ENCODE measurements at regions not wholly inside any gene's neighbourhood (a gene's known extent, or its start where the extent isn't known, plus 50 kb on each side); places are given as distances from the start of the nearest gene placed in this dataset.

DNA sequence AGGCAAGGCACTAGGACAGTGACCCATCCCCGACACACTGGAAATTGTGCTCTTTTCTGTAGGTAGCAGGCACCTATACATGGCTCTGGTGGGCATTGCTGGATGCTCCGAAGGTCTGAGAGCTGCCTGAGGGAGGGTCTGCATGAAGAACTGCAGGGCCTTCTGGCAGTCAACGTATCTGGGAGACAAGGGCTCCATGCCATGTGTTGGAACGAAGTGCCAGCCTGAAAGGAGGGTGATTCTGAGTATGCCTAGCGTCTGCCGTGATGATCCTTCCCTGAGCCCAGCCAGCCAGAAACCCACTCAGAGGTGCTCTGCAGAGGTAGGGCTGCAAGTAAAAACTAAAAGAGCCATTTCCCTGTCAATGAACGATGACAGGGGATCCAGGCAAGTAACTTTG lies 453.2 kb downstream of the MED10 start:
- H3K4me2 ChIP-seq (ENCODE audit: low read length) = no peak overlapping the region
- no peak overlapping the region for H2AFZ ChIP-seq (ENCODE audit: low read depth, low read length)
- H3K36me3 ChIP-seq (ENCODE audit: insufficient read depth, low read length) = no peaks in the 10 kb centered on the region
- no peak overlapping the region for H3K4me3 ChIP-seq (ENCODE audit: low read length)
- no peaks in the 10 kb centered on the region for H3K79me2 ChIP-seq (replicated peaks; ENCODE audit: insufficient read depth, low read length)
- no peaks in the 10 kb centered on the region for H3K27me3 ChIP-seq (ENCODE audit: insufficient read depth, low read depth, low read length)
- H3K9me2 ChIP-seq (ENCODE audit: insufficient read depth, low read length) = no peaks in the 10 kb centered on the region
- H3K9ac ChIP-seq (ENCODE audit: low read length) = no peak overlapping the region
- TF ChIP-seq, protein P1, sequence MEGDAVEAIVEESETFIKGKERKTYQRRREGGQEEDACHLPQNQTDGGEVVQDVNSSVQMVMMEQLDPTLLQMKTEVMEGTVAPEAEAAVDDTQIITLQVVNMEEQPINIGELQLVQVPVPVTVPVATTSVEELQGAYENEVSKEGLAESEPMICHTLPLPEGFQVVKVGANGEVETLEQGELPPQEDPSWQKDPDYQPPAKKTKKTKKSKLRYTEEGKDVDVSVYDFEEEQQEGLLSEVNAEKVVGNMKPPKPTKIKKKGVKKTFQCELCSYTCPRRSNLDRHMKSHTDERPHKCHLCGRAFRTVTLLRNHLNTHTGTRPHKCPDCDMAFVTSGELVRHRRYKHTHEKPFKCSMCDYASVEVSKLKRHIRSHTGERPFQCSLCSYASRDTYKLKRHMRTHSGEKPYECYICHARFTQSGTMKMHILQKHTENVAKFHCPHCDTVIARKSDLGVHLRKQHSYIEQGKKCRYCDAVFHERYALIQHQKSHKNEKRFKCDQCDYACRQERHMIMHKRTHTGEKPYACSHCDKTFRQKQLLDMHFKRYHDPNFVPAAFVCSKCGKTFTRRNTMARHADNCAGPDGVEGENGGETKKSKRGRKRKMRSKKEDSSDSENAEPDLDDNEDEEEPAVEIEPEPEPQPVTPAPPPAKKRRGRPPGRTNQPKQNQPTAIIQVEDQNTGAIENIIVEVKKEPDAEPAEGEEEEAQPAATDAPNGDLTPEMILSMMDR (IDR thresholded peaks at IDR 0.05; ENCODE audit: poor library complexity, severe bottlenecking) = no peak
- no peak for TF ChIP-seq EZH2 (IDR thresholded peaks at IDR 0.05; ENCODE audit: borderline replicate concordance, insufficient read depth, low read length, poor library complexity, severe bottlenecking)
- TF ChIP-seq, protein P2, sequence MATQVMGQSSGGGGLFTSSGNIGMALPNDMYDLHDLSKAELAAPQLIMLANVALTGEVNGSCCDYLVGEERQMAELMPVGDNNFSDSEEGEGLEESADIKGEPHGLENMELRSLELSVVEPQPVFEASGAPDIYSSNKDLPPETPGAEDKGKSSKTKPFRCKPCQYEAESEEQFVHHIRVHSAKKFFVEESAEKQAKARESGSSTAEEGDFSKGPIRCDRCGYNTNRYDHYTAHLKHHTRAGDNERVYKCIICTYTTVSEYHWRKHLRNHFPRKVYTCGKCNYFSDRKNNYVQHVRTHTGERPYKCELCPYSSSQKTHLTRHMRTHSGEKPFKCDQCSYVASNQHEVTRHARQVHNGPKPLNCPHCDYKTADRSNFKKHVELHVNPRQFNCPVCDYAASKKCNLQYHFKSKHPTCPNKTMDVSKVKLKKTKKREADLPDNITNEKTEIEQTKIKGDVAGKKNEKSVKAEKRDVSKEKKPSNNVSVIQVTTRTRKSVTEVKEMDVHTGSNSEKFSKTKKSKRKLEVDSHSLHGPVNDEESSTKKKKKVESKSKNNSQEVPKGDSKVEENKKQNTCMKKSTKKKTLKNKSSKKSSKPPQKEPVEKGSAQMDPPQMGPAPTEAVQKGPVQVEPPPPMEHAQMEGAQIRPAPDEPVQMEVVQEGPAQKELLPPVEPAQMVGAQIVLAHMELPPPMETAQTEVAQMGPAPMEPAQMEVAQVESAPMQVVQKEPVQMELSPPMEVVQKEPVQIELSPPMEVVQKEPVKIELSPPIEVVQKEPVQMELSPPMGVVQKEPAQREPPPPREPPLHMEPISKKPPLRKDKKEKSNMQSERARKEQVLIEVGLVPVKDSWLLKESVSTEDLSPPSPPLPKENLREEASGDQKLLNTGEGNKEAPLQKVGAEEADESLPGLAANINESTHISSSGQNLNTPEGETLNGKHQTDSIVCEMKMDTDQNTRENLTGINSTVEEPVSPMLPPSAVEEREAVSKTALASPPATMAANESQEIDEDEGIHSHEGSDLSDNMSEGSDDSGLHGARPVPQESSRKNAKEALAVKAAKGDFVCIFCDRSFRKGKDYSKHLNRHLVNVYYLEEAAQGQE (IDR thresholded peaks at IDR 0.05; ENCODE audit: borderline replicate concordance) = no peak
- no peak for TF ChIP-seq MXI1 (conservative IDR thresholded peaks at IDR 0.05; ENCODE audit: poor library complexity, severe bottlenecking)
- no peak for TF ChIP-seq RAD21 (conservative IDR thresholded peaks at IDR 0.05)
- no peak for TF ChIP-seq SMC3 (conservative IDR thresholded peaks at IDR 0.05; ENCODE audit: poor library complexity)
- no peak for TF ChIP-seq POLR2AphosphoS5 (IDR thresholded peaks at IDR 0.05)
- TF ChIP-seq EP300 (conservative IDR thresholded peaks at IDR 0.05; ENCODE audit: poor library complexity, severe bottlenecking) = no peak
- TF ChIP-seq TAF1 (IDR thresholded peaks at IDR 0.05; ENCODE audit: low read depth) = no peak
- H3K27ac ChIP-seq (ENCODE audit: low read length) = no peak overlapping the region
- H4K20me1 ChIP-seq (ENCODE audit: insufficient read depth) = no peaks in the 10 kb centered on the region
- H3K9me3 ChIP-seq (ENCODE audit: low read length) = no peaks in the 10 kb centered on the region
- no peaks in the 10 kb centered on the region for H3F3A ChIP-seq (ENCODE audit: insufficient read depth, low read length, poor library complexity, severe bottlenecking)

DNA sequence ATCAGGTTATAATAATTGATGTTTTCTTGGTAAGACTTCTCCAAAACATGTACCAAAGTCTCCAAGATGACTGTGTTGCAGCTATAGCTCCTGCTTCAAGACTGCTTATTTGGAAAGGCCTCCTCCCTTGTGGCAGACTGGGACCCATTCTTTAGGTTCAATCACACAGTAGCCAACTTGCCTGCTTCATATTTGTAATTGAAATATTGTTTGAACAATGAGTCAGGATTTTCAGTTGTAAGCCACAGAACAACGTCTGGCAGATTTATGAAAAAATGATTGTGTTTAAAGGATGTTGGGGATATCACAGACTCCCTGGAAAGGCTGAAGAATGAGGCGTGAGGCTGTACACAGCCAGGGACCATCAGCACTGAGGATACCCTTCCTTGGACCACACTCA lies 458.9 kb downstream of the MED10 start:
- TF ChIP-seq EP300 (conservative IDR thresholded peaks at IDR 0.05; ENCODE audit: poor library complexity, severe bottlenecking) (no peak), POLR2AphosphoS5 (IDR thresholded peaks at IDR 0.05) (no peak), EZH2 (IDR thresholded peaks at IDR 0.05; ENCODE audit: borderline replicate concordance, insufficient read depth, low read length, poor library complexity, severe bottlenecking) (no peak)
- Histone ChIP-seq H4K20me1 (ENCODE audit: insufficient read depth) (no peaks in the 10 kb centered on the region), H3K27ac (ENCODE audit: low read length) (no peak overlapping the region), H3K27me3 (ENCODE audit: insufficient read depth, low read depth, low read length) (no peaks in the 10 kb centered on the region), H3K4me3 (ENCODE audit: low read length) (no peak overlapping the region), H3K9me2 (ENCODE audit: insufficient read depth, low read length) (no peaks in the 10 kb centered on the region), H3K9me3 (ENCODE audit: low read length) (no peaks in the 10 kb centered on the region), H3K9ac (ENCODE audit: low read length) (no peak overlapping the region), H3F3A (ENCODE audit: insufficient read depth, low read length, poor library complexity, severe bottlenecking) (no peaks in the 10 kb centered on the region), H3K36me3 (ENCODE audit: insufficient read depth, low read length) (no peaks in the 10 kb centered on the region), H2AFZ (ENCODE audit: low read depth, low read length) (no peak overlapping the region), H3K4me2 (ENCODE audit: low read length) (no peak overlapping the region), H3K79me2 (replicated peaks; ENCODE audit: insufficient read depth, low read length) (no peaks in the 10 kb centered on the region)

DNA sequence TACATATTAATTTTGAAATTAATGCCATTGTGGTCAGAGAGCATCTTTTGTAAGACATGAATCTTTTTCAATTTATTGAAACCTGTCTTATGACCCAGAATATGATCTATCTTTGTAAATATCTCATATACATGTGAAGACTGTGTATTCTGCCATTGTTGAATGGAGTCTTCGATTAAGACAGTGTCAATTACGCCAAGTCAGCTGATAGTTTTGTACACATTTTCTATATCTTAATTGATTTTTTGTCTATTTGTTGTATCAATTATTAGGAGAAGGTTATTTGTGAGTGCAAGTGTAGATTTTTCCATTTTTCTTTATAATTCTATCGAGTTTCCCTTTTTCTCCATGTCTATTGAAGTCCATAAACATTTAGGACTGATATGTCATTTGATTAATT lies 471.6 kb downstream of the MED10 start:
- Histone ChIP-seq H3F3A (ENCODE audit: insufficient read depth, low read length, poor library complexity, severe bottlenecking) (no peaks in the 10 kb centered on the region), H3K4me2 (ENCODE audit: low read length) (no peak overlapping the region), H3K36me3 (ENCODE audit: insufficient read depth, low read length) (no peaks in the 10 kb centered on the region), H3K27me3 (ENCODE audit: insufficient read depth, low read depth, low read length) (no peaks in the 10 kb centered on the region), H4K20me1 (ENCODE audit: insufficient read depth) (no peaks in the 10 kb centered on the region), H3K9me2 (ENCODE audit: insufficient read depth, low read length) (no peaks in the 10 kb centered on the region), H2AFZ (ENCODE audit: low read depth, low read length) (no peak overlapping the region), H3K9me3 (ENCODE audit: low read length) (no peaks in the 10 kb centered on the region), H3K4me3 (ENCODE audit: low read length) (no peak overlapping the region), H3K9ac (ENCODE audit: low read length) (no peak overlapping the region), H3K79me2 (replicated peaks; ENCODE audit: insufficient read depth, low read length) (no peaks in the 10 kb centered on the region), H3K27ac (ENCODE audit: low read length) (no peak overlapping the region)
- TF ChIP-seq, protein P2 (IDR thresholded peaks at IDR 0.05; ENCODE audit: borderline replicate concordance) = no peak
- TF ChIP-seq RAD21 (conservative IDR thresholded peaks at IDR 0.05) (no peak), EZH2 (IDR thresholded peaks at IDR 0.05; ENCODE audit: borderline replicate concordance, insufficient read depth, low read length, poor library complexity, severe bottlenecking) (no peak), SMC3 (conservative IDR thresholded peaks at IDR 0.05; ENCODE audit: poor library complexity) (no peak), TAF1 (IDR thresholded peaks at IDR 0.05; ENCODE audit: low read depth) (no peak), EP300 (conservative IDR thresholded peaks at IDR 0.05; ENCODE audit: poor library complexity, severe bottlenecking) (no peak), MXI1 (conservative IDR thresholded peaks at IDR 0.05; ENCODE audit: poor library complexity, severe bottlenecking) (no peak), POLR2AphosphoS5 (IDR thresholded peaks at IDR 0.05) (no peak)
- TF ChIP-seq, protein P1 (IDR thresholded peaks at IDR 0.05; ENCODE audit: poor library complexity, severe bottlenecking) = no peak

All from neural cell (in vitro differentiated cells).